ENCODE measurements at regions not wholly inside any gene's neighbourhood (a gene's known extent, or its start where the extent isn't known, plus 50 kb on each side); places are given as distances from the start of the nearest gene placed in this dataset.

- TF ChIP-seq CTCF (IDR thresholded peaks at IDR 0.05) (no peak), POLR2AphosphoS5 (IDR thresholded peaks at IDR 0.05) (no peak)
Observed at GRCh38 chr12:92029136-92029535, 116.5 kb downstream of the BTG1 start.

Measured in sigmoid colon (tissue), 4 donors.